Activated CD4-positive, alpha-beta memory T cell treated with anti-CD3 and anti-CD28 coated beads, Interleukin-2, amount 10 ng/mL, durations not matched to agents 7 days and 5 days (primary cell): ENCODE measurements at regions not wholly inside any gene's neighbourhood (a gene's known extent, or its start where the extent isn't known, plus 50 kb on each side); places are given as distances from the start of the nearest gene placed in this dataset.

Experiments used
- CTCF ChIA-PET: fragments of 350-600 bp; sonication (Branson Sonifier 250); formaldehyde crosslinking; loops from one replicate; lab custom pipeline; 2021; ENCODE audit warnings: antibody characterized with exemption, inconsistent platforms; lab: Charles Lee
- POLR2A ChIA-PET: fragments of 350-600 bp; sonication (Branson Sonifier 250); formaldehyde crosslinking; loops from one replicate; lab custom pipeline; 2021; ENCODE audit warnings: antibody characterized with exemption; lab: Charles Lee
- DNase-seq: peaks from one replicate; pipeline ENCODE4 v3.0.0-alpha.2; 2020
- H3K27ac Mint-ChIP-seq: one replicate; pipeline ENCODE4 v1.8.0; 2021; ENCODE audit warnings: mild to moderate bottlenecking, mixed read lengths
- H3K27me3 Mint-ChIP-seq: one replicate; pipeline ENCODE4 v1.8.0; 2021; ENCODE audit warnings: mixed read lengths
- H3K36me3 Mint-ChIP-seq: one replicate; pipeline ENCODE4 v1.8.0; 2021; ENCODE audit warnings: low read depth, mixed read lengths
- H3K4me1 Mint-ChIP-seq: one replicate; pipeline ENCODE4 v1.8.0; 2021; ENCODE audit warnings: mixed read lengths
- H3K4me3 Mint-ChIP-seq: one replicate; pipeline ENCODE4 v1.8.0; 2021; ENCODE audit warnings: mild to moderate bottlenecking, mixed read lengths
- H3K9me3 Mint-ChIP-seq: one replicate; pipeline ENCODE4 v1.8.0; 2021; ENCODE audit warnings: mixed read lengths

GRCh38 chr5:171622010-171622409 is 163.6 kb upstream of the SMIM23 start:
- Mint-ChIP-seq H3K27ac (no peak overlapping the region), H3K4me1 (no peaks in the 10 kb centered on the region), H3K9me3 (no peaks in the 10 kb centered on the region), H3K27me3 (peaks cover 3% of the 10 kb centered on the region), H3K4me3 (no peak overlapping the region), H3K36me3 (no peaks in the 10 kb centered on the region)
- POLR2A ChIA-PET, result no interaction called here
- CTCF ChIA-PET, result no interaction called here
- DNase-seq, result no peak

- Mint-ChIP-seq H3K27me3 (peaks cover 3% of the 10 kb centered on the region), H3K27ac (no peak overlapping the region), H3K9me3 (no peaks in the 10 kb centered on the region), H3K36me3 (no peaks in the 10 kb centered on the region), H3K4me3 (no peak overlapping the region), H3K4me1 (no peaks in the 10 kb centered on the region)
- ChIA-PET POLR2A (no interaction called here), CTCF (no interaction called here)
- DNase-seq, result no peak
These were observed 162.5 kb upstream of the SMIM23 start for GRCh38 chr5:171623107-171623506.

GRCh38 chr5:171623551-171624097 is 162.0 kb upstream of the SMIM23 start:
- no peaks in the 10 kb centered on the region for H3K36me3 Mint-ChIP-seq
- H3K9me3 Mint-ChIP-seq, result no peaks in the 10 kb centered on the region
- DNase-seq, result no peak
- H3K27ac Mint-ChIP-seq, result no peak overlapping the region
- POLR2A ChIA-PET, result no interaction called here
- peaks cover 3% of the 10 kb centered on the region for H3K27me3 Mint-ChIP-seq
- CTCF ChIA-PET, result no interaction called here
- no peaks in the 10 kb centered on the region for H3K4me1 Mint-ChIP-seq
- H3K4me3 Mint-ChIP-seq, result no peak overlapping the region

- Mint-ChIP-seq H3K9me3 (no peaks in the 10 kb centered on the region), H3K4me1 (no peaks in the 10 kb centered on the region), H3K27ac (no peak overlapping the region), H3K27me3 (peaks cover 3% of the 10 kb centered on the region), H3K4me3 (no peak overlapping the region), H3K36me3 (no peaks in the 10 kb centered on the region)
- DNase-seq, result no peak
- CTCF ChIA-PET, result no interaction called here
- POLR2A ChIA-PET, result no interaction called here
These were observed 161.2 kb upstream of the SMIM23 start for GRCh38 chr5:171624396-171624795.

- no peak overlapping the region for H3K27ac Mint-ChIP-seq
- no peaks in the 10 kb centered on the region for H3K36me3 Mint-ChIP-seq
- no peak for DNase-seq
- H3K4me3 Mint-ChIP-seq, result no peak overlapping the region
- CTCF ChIA-PET, result interaction anchor here (0.6 kb wide), 1 partner anchor 59 kb away, joined by 3 read pairs; no protein-coding TSS in a partner anchor
- POLR2A ChIA-PET, result no interaction called here
- peaks cover 7% of the 10 kb centered on the region for H3K27me3 Mint-ChIP-seq
- no peaks in the 10 kb centered on the region for H3K9me3 Mint-ChIP-seq
- H3K4me1 Mint-ChIP-seq, result no peaks in the 10 kb centered on the region
These were observed 160.0 kb upstream of the SMIM23 start for GRCh38 chr5:171625646-171626045.

GRCh38 chr5:171627936-171628632 is 157.5 kb upstream of the SMIM23 start:
- no peak overlapping the region for H3K27ac Mint-ChIP-seq
- H3K36me3 Mint-ChIP-seq, result no peaks in the 10 kb centered on the region
- H3K9me3 Mint-ChIP-seq, result no peaks in the 10 kb centered on the region
- H3K27me3 Mint-ChIP-seq, result peaks cover 15% of the 10 kb centered on the region
- no peaks in the 10 kb centered on the region for H3K4me1 Mint-ChIP-seq
- H3K4me3 Mint-ChIP-seq, result no peak overlapping the region
- ChIA-PET CTCF (no interaction called here), POLR2A (no interaction called here)
- DNase-seq, result no peak

- CTCF ChIA-PET, result no interaction called here
- DNase-seq, result no peak
- POLR2A ChIA-PET, result interaction anchor here (0.8 kb wide), 1 partner anchor 91 kb away, joined by 3 read pairs; no protein-coding TSS in a partner anchor
- Mint-ChIP-seq H3K27me3 (peaks cover 17% of the 10 kb centered on the region), H3K9me3 (no peaks in the 10 kb centered on the region), H3K4me3 (no peak overlapping the region), H3K4me1 (no peaks in the 10 kb centered on the region), H3K27ac (no peak overlapping the region), H3K36me3 (no peaks in the 10 kb centered on the region)
These were observed 157.0 kb upstream of the SMIM23 start for GRCh38 chr5:171628633-171628974.

- Mint-ChIP-seq H3K27me3 (peaks cover 22% of the 10 kb centered on the region), H3K4me1 (no peaks in the 10 kb centered on the region), H3K36me3 (no peaks in the 10 kb centered on the region), H3K27ac (no peak overlapping the region), H3K9me3 (no peaks in the 10 kb centered on the region), H3K4me3 (no peak overlapping the region)
- DNase-seq, result no peak
- POLR2A ChIA-PET, result interaction anchor here (0.8 kb wide), 1 partner anchor 92 kb away, joined by 3 read pairs; no protein-coding TSS in a partner anchor
- CTCF ChIA-PET, result interaction anchor here (0.9 kb wide), 1 partner anchor 39 kb away, joined by 3 read pairs; no protein-coding TSS in a partner anchor
These were observed 156.4 kb upstream of the SMIM23 start for GRCh38 chr5:171629221-171629620.

- DNase-seq, result no peak
- ChIA-PET POLR2A (no interaction called here), CTCF (interaction anchor here (0.9 kb wide), 1 partner anchor 39 kb away, joined by 3 read pairs; no protein-coding TSS in a partner anchor)
- H3K36me3 Mint-ChIP-seq, result no peaks in the 10 kb centered on the region
- H3K9me3 Mint-ChIP-seq, result no peaks in the 10 kb centered on the region
- H3K27me3 Mint-ChIP-seq, result peaks cover 25% of the 10 kb centered on the region
- H3K4me3 Mint-ChIP-seq, result no peak overlapping the region
- no peak overlapping the region for H3K27ac Mint-ChIP-seq
- H3K4me1 Mint-ChIP-seq, result no peaks in the 10 kb centered on the region
These were observed 155.8 kb upstream of the SMIM23 start for GRCh38 chr5:171629628-171630349.

GRCh38 chr5:171630350-171631065 is 155.1 kb upstream of the SMIM23 start:
- peaks cover 28% of the 10 kb centered on the region for H3K27me3 Mint-ChIP-seq

GRCh38 chr5:171632616-171633015 is 153.0 kb upstream of the SMIM23 start:
- no peak overlapping the region for H3K27ac Mint-ChIP-seq
- H3K4me3 Mint-ChIP-seq, result no peak overlapping the region
- ChIA-PET CTCF (interaction anchor here (1.0 kb wide), 1 partner anchor 26 kb away, joined by 3 read pairs; no protein-coding TSS in a partner anchor), POLR2A (no interaction called here)
- H3K27me3 Mint-ChIP-seq, result peaks cover 27% of the 10 kb centered on the region
- H3K9me3 Mint-ChIP-seq, result no peaks in the 10 kb centered on the region
- H3K36me3 Mint-ChIP-seq, result no peaks in the 10 kb centered on the region
- DNase-seq, result no peak
- no peaks in the 10 kb centered on the region for H3K4me1 Mint-ChIP-seq

More at GRCh38 chr5:171630350-171631065, 155.1 kb upstream of the SMIM23 start:
- no peak for DNase-seq
- ChIA-PET CTCF (interaction anchor here (0.9 kb wide), 1 partner anchor 38 kb away, joined by 3 read pairs; no protein-coding TSS in a partner anchor), POLR2A (no interaction called here)
- Mint-ChIP-seq H3K27ac (no peak overlapping the region), H3K4me3 (no peak overlapping the region), H3K4me1 (no peaks in the 10 kb centered on the region), H3K36me3 (no peaks in the 10 kb centered on the region), H3K9me3 (no peaks in the 10 kb centered on the region)

GRCh38 chr5:171633776-171634470 is 151.7 kb upstream of the SMIM23 start:
- peaks cover 31% of the 10 kb centered on the region for H3K27me3 Mint-ChIP-seq
- no peak for DNase-seq
- ChIA-PET CTCF (no interaction called here), POLR2A (no interaction called here)
- no peak overlapping the region for H3K4me3 Mint-ChIP-seq
- no peak overlapping the region for H3K27ac Mint-ChIP-seq
- no peaks in the 10 kb centered on the region for H3K4me1 Mint-ChIP-seq
- H3K36me3 Mint-ChIP-seq, result no peaks in the 10 kb centered on the region
- H3K9me3 Mint-ChIP-seq, result no peaks in the 10 kb centered on the region
